ENCODE measurements at regions not wholly inside any gene's neighbourhood (a gene's known extent, or its start where the extent isn't known, plus 50 kb on each side); places are given as distances from the start of the nearest gene placed in this dataset.

DNA sequence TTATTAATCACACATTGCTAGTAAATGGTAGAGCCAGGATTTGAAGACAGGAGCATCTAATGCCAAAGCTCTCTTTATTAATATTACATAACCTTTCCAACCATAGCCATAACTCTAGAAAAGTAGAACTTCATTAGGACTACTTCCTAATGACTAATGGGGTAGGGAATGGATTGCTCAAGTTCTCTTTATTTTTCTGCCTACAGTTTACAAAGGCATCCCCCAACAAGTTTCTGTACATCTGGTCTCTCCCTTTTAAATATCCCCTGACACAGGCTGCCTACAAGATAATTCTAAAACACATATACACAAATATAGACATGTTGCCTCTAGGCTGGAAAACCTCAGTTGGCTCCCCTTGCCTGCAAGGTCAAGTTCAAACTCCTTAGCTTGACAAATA, 534.9 kb downstream of the SOX6 start:
- no peak for TF ChIP-seq CTCF (IDR thresholded peaks at IDR 0.05)
- Histone ChIP-seq H3K4me3 (no peak overlapping the region), H3K36me3 (no peaks in the 10 kb centered on the region), H3K9me3 (no peaks in the 10 kb centered on the region), H3K27ac (no peak overlapping the region), H3K27me3 (no peaks in the 10 kb centered on the region), H3K4me1 (no peaks in the 10 kb centered on the region), H3K9ac (ENCODE audit: low read depth in 2 of 2, low read length in 2 of 2) (no peak overlapping the region)
- no peak for DNase-seq
- intact Hi-C loops (cut with DNase I) = loop anchor here (10.0 kb wide), 1 partner anchor 177 kb away; no protein-coding TSS in a partner anchor

DNA sequence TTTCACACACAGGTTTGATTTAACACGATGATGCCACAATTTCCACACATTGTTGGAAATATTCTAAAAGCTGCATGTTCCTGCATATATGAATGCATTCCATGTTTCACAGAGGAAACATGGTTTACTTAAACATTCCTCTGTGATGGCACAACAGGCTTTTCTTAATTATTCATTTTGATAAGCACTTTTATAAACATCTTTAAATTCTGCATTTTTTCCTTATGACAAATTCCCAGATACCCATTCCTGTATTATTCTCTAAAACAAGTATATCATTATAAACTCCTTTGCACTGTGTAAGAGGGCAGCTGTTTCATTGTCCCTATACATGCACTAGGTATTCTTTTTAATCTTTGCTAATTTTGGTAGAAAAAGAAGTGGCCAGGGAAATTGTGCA, 532.3 kb downstream of the SOX6 start:
- H3K9me3 ChIP-seq = no peaks in the 10 kb centered on the region
- H3K36me3 ChIP-seq = no peaks in the 10 kb centered on the region
- H3K4me1 ChIP-seq = no peaks in the 10 kb centered on the region
- TF ChIP-seq CTCF (IDR thresholded peaks at IDR 0.05) = no peak
- no peak for DNase-seq
- no peak overlapping the region for H3K4me3 ChIP-seq
- no peak overlapping the region for H3K9ac ChIP-seq (ENCODE audit: low read depth in 2 of 2, low read length in 2 of 2)
- H3K27ac ChIP-seq = no peak overlapping the region
- H3K27me3 ChIP-seq = no peaks in the 10 kb centered on the region
- intact Hi-C loops (cut with DNase I) = loop anchor here (10.0 kb wide), 1 partner anchor 179 kb away; no protein-coding TSS in a partner anchor

- intact Hi-C loops (cut with DNase I) = loop anchor here (10.0 kb wide), 1 partner anchor 181 kb away; no protein-coding TSS in a partner anchor
Measured at GRCh38 chr11:15825976-15826650, 530.2 kb downstream of the SOX6 start.

GRCh38 chr11:15826826-15827225, 529.5 kb downstream of the SOX6 start:
- H3K9me3 ChIP-seq = no peaks in the 10 kb centered on the region
- DNase-seq = peak; percentile 59
- no peak overlapping the region for H3K9ac ChIP-seq (ENCODE audit: low read depth in 2 of 2, low read length in 2 of 2)
- no peaks in the 10 kb centered on the region for H3K36me3 ChIP-seq
- intact Hi-C loops (cut with DNase I) = loop anchor here (10.0 kb wide), 1 partner anchor 182 kb away; no protein-coding TSS in a partner anchor
- no peak overlapping the region for H3K4me3 ChIP-seq
- H3K27me3 ChIP-seq = no peaks in the 10 kb centered on the region
- peak; percentile 51 for TF ChIP-seq CTCF (IDR thresholded peaks at IDR 0.05)
- no peaks in the 10 kb centered on the region for H3K4me1 ChIP-seq
- H3K27ac ChIP-seq = no peak overlapping the region

More at GRCh38 chr11:15825976-15826650, 530.2 kb downstream of the SOX6 start:
- no peak overlapping the region for H3K9ac ChIP-seq (ENCODE audit: low read depth in 2 of 2, low read length in 2 of 2)
- H3K4me1 ChIP-seq = no peaks in the 10 kb centered on the region
- no peak overlapping the region for H3K27ac ChIP-seq
- DNase-seq = no peak
- H3K27me3 ChIP-seq = no peaks in the 10 kb centered on the region
- no peak overlapping the region for H3K4me3 ChIP-seq
- TF ChIP-seq CTCF (IDR thresholded peaks at IDR 0.05) = no peak
- no peaks in the 10 kb centered on the region for H3K9me3 ChIP-seq
- no peaks in the 10 kb centered on the region for H3K36me3 ChIP-seq

- Histone ChIP-seq H3K9ac (ENCODE audit: low read depth in 2 of 2, low read length in 2 of 2) (no peak overlapping the region), H3K36me3 (no peaks in the 10 kb centered on the region), H3K9me3 (no peaks in the 10 kb centered on the region), H3K27ac (no peak overlapping the region), H3K4me3 (no peak overlapping the region), H3K4me1 (no peaks in the 10 kb centered on the region), H3K27me3 (no peaks in the 10 kb centered on the region)
- no peak for DNase-seq
- intact Hi-C loops (cut with DNase I) = loop anchor here (10.0 kb wide), 1 partner anchor 184 kb away; no protein-coding TSS in a partner anchor
- no peak for TF ChIP-seq CTCF (IDR thresholded peaks at IDR 0.05)
Measured at GRCh38 chr11:15828215-15828853, 528.0 kb downstream of the SOX6 start.
